ENCODE measurements at regions not wholly inside any gene's neighbourhood (a gene's known extent, or its start where the extent isn't known, plus 50 kb on each side); places are given as distances from the start of the nearest gene placed in this dataset.

- no peak for TF ChIP-seq CTCF (IDR thresholded peaks at IDR 0.05; ENCODE audit: insufficient read depth, missing control alignments)
- no peak for DNase-seq (ENCODE audit: insufficient read length, low spot score)
- no peak for FAIRE-seq
Measured at GRCh38 chr9:119986713-119987112, 593.3 kb downstream of the CDK5RAP2 start.

GRCh38 chr9:119986205-119986604 lies 593.8 kb downstream of the CDK5RAP2 start:
- no peak for TF ChIP-seq CTCF (IDR thresholded peaks at IDR 0.05; ENCODE audit: insufficient read depth, missing control alignments)
- DNase-seq (ENCODE audit: insufficient read length, low spot score) (no peak), FAIRE-seq (no peak)

GRCh38 chr9:119974026-119974425 lies 604.8 kb upstream of the BRINP1 start:
- DNase-seq (ENCODE audit: insufficient read length, low spot score) (no peak), FAIRE-seq (no peak)
- TF ChIP-seq CTCF (IDR thresholded peaks at IDR 0.05; ENCODE audit: insufficient read depth, missing control alignments): no peak

- peak; percentile 95 for TF ChIP-seq CTCF (IDR thresholded peaks at IDR 0.05; ENCODE audit: insufficient read depth, missing control alignments)
- DNase-seq (ENCODE audit: insufficient read length, low spot score) (peak; percentile 48), FAIRE-seq (no peak)
Measured at GRCh38 chr9:119968836-119969707, 599.8 kb upstream of the BRINP1 start.

- FAIRE-seq: no peak
- no peak for DNase-seq (ENCODE audit: insufficient read length, low spot score)
- no peak for TF ChIP-seq CTCF (IDR thresholded peaks at IDR 0.05; ENCODE audit: insufficient read depth, missing control alignments)
Measured at GRCh38 chr9:119967867-119968535, 598.8 kb upstream of the BRINP1 start.

GRCh38 chr9:119963798-119964372 lies 594.6 kb upstream of the BRINP1 start:
- DNase-seq (ENCODE audit: insufficient read length, low spot score) (no peak), FAIRE-seq (no peak)
- no peak for TF ChIP-seq CTCF (IDR thresholded peaks at IDR 0.05; ENCODE audit: insufficient read depth, missing control alignments)

Data from D721Med (cell line).